GM23338 (cell line): ENCODE measurements at regions not wholly inside any gene's neighbourhood (a gene's known extent, or its start where the extent isn't known, plus 50 kb on each side); places are given as distances from the start of the nearest gene placed in this dataset.
A peak's percentile ranks its signal among the peaks of the same experiment; 100 is the strongest.

Experiments used
- ATAC-seq: fragments of 200-7000 bp; cut with Tn5 transposase; 3 replicates; pipeline ENCODE4 v1.9.1; 2020
- DNase-seq: peaks from one replicate; pipeline ENCODE4 v3.0.0-alpha.2; 2015; ENCODE audit warnings: low spot score
- H2AFZ ChIP-seq: fragments of 200-600 bp; sonication (generic); 2 replicates; pipeline ENCODE4 v1.8.0; 2016; ENCODE audit warnings: antibody characterized with exemption, mild to moderate bottlenecking, moderate library complexity
- H3F3A ChIP-seq: fragments of 200-600 bp; sonication (generic); replicated peaks from 2 replicates; pipeline ENCODE4 v1.8.0; 2017; ENCODE audit warnings: antibody characterized with exemption, mixed run types, low read depth
- H3K27ac ChIP-seq: fragments of 200-600 bp; sonication (generic); 2 replicates; pipeline ENCODE4 v1.6.1; 2016; ENCODE audit warnings: low read depth
- H3K27me3 ChIP-seq: fragments of 200-600 bp; sonication (generic); 2 replicates; pipeline ENCODE4 v1.8.0; 2016; ENCODE audit warnings: mild to moderate bottlenecking, mixed run types, moderate library complexity; ENCODE audit not compliant: insufficient read depth
- H3K36me3 ChIP-seq: fragments of 200-600 bp; sonication (generic); 2 replicates; pipeline ENCODE4 v1.8.0; 2016; ENCODE audit warnings: mild to moderate bottlenecking; ENCODE audit not compliant: insufficient read depth
- H3K4me1 ChIP-seq: fragments of 200-600 bp; sonication (generic); 2 replicates; pipeline ENCODE4 v1.8.0; 2016; ENCODE audit warnings: mild to moderate bottlenecking, moderate library complexity; ENCODE audit not compliant: insufficient read depth
- H3K4me2 ChIP-seq: fragments of 200-600 bp; sonication (generic); 2 replicates; pipeline ENCODE4 v1.7.1; 2017; ENCODE audit warnings: mixed run types
- H3K4me3 ChIP-seq: fragments of 200-600 bp; sonication (generic); 2 replicates; pipeline ENCODE4 v1.6.1; 2016; ENCODE audit warnings: mixed run types
- H3K79me2 ChIP-seq: fragments of 200-600 bp; sonication (generic); replicated peaks from 2 replicates; pipeline ENCODE4 v1.8.0; 2017; ENCODE audit warnings: mild to moderate bottlenecking; ENCODE audit not compliant: insufficient read depth
- H3K9me2 ChIP-seq: fragments of 200-600 bp; sonication (generic); 2 replicates; pipeline ENCODE4 v1.8.0; 2017; ENCODE audit not compliant: insufficient read depth
- H4K20me1 ChIP-seq: fragments of 200-600 bp; sonication (generic); replicated peaks from 2 replicates; pipeline ENCODE4 v1.8.0; 2017; ENCODE audit warnings: mild to moderate bottlenecking; ENCODE audit not compliant: insufficient read depth
- H3K27ac Mint-ChIP-seq: 2 replicates; pipeline ENCODE4 v1.8.0; 2020; ENCODE audit warnings: inconsistent platforms, mild to moderate bottlenecking, moderate library complexity, mixed read lengths
- H3K27me3 Mint-ChIP-seq: 3 replicates; pipeline ENCODE4 v1.8.0; 2022; ENCODE audit warnings: low read depth, mild to moderate bottlenecking, moderate library complexity, mixed read lengths, inconsistent platforms; ENCODE audit not compliant: insufficient read depth, poor library complexity
- H3K36me3 Mint-ChIP-seq: 3 replicates; pipeline ENCODE4 v1.8.0; 2021; ENCODE audit warnings: low read depth, mild to moderate bottlenecking, inconsistent platforms, moderate library complexity, mixed read lengths
- H3K4me1 Mint-ChIP-seq: 3 replicates; pipeline ENCODE4 v1.8.0; 2020; ENCODE audit warnings: mild to moderate bottlenecking, inconsistent platforms, mixed read lengths
- H3K4me3 Mint-ChIP-seq: 3 replicates; pipeline ENCODE4 v1.8.0; 2021; ENCODE audit warnings: moderate library complexity, mild to moderate bottlenecking, inconsistent platforms, mixed read lengths
- H3K9me3 Mint-ChIP-seq: 3 replicates; pipeline ENCODE4 v1.8.0; 2020; ENCODE audit warnings: moderate library complexity, mild to moderate bottlenecking, inconsistent platforms, mixed read lengths
- CREB1 ChIP-seq: fragments of 250-450 bp; sonication (Bioruptor Pico); IDR thresholded peaks from 2 replicates; pipeline ENCODE4 v1.5.0; 2020; ENCODE audit warnings: low read depth, mild to moderate bottlenecking, moderate library complexity
- CTCF ChIP-seq, 2 experiments: fragments of 200-600 bp in 1 of 2; sonication (generic) in 1 of 2; conservative IDR thresholded peaks; 2 replicates each; pipeline versions ENCODE4 v1.5.1 to v1.6.1; 2016 to 2017; ENCODE audit warnings: antibody characterized with exemption in 2 of 2, low read depth in 2 of 2, mild to moderate bottlenecking in 2 of 2, moderate library complexity in 1 of 2
- ETS1 ChIP-seq: IDR thresholded peaks from 2 replicates; pipeline ENCODE4 v1.6.1; 2016; ENCODE audit warnings: antibody characterized with exemption
- EZH2phosphoT487 ChIP-seq: fragments of 200-600 bp; sonication (generic); IDR thresholded peaks from one replicate; pipeline ENCODE4 v1.8.1; 2018; ENCODE audit warnings: antibody characterized with exemption; ENCODE audit not compliant: unreplicated experiment
- NANOG ChIP-seq: IDR thresholded peaks from 2 replicates; pipeline ENCODE4 v1.6.1; 2016; ENCODE audit warnings: antibody characterized with exemption, borderline replicate concordance
- POLR2AphosphoS5 ChIP-seq: IDR thresholded peaks from 2 replicates; pipeline ENCODE4 v1.6.1; 2016; ENCODE audit warnings: antibody characterized with exemption, low read depth
- STAT1 ChIP-seq: IDR thresholded peaks from one replicate; pipeline ENCODE4 v1.6.1; 2016; ENCODE audit warnings: antibody characterized with exemption; ENCODE audit not compliant: unreplicated experiment
- ZNF114 ChIP-seq: fragments of 250-450 bp; sonication (Bioruptor Pico); IDR thresholded peaks from 2 replicates; pipeline ENCODE4 v1.5.0; 2020; ENCODE audit warnings: mild to moderate bottlenecking, moderate library complexity
- ZNF331 ChIP-seq: fragments of 250-450 bp; sonication (Bioruptor Pico); IDR thresholded peaks from 2 replicates; pipeline ENCODE4 v1.5.0; 2020; ENCODE audit warnings: low read depth, mild to moderate bottlenecking, moderate library complexity
- ZNF462 ChIP-seq: fragments of 250-450 bp; sonication (Bioruptor Pico); IDR thresholded peaks from 2 replicates; pipeline ENCODE4 v1.5.0; 2020; ENCODE audit warnings: mild to moderate bottlenecking, moderate library complexity

- TF ChIP-seq ZNF331 (CRISPR knock-in tag) (no peak), ETS1 (no peak), CREB1 (CRISPR knock-in tag) (no peak), POLR2AphosphoS5 (no peak), NANOG (no peak)
Observed at GRCh38 chr1:235054466-235054865, 74.2 kb downstream of the TOMM20 start (continued).

- no peak for ATAC-seq
- H3K4me1 ChIP-seq: no peaks in the 10 kb centered on the region
- no peaks in the 10 kb centered on the region for H3F3A ChIP-seq
- peaks cover 6% of the 10 kb centered on the region for H3K4me1 Mint-ChIP-seq
- no peak overlapping the region for H3K4me3 ChIP-seq
- peak overlapping the region; percentile 68; the same call in 1 of the 2 replicates for H3K27ac Mint-ChIP-seq
- H3K4me3 Mint-ChIP-seq: no peak overlapping the region
- H3K27me3 Mint-ChIP-seq: no peaks in the 10 kb centered on the region
- DNase-seq: no peak
- no peaks in the 10 kb centered on the region for H3K27me3 ChIP-seq
- no peak overlapping the region for H3K27ac ChIP-seq
- H2AFZ ChIP-seq: no peak overlapping the region
- no peaks in the 10 kb centered on the region for H3K36me3 ChIP-seq
- no peaks in the 10 kb centered on the region for H3K36me3 Mint-ChIP-seq
- no peaks in the 10 kb centered on the region; the same call in 2 of the 3 replicates for H3K9me3 Mint-ChIP-seq
- no peak overlapping the region for H3K4me2 ChIP-seq
- no peaks in the 10 kb centered on the region for H3K79me2 ChIP-seq
- H4K20me1 ChIP-seq: no peaks in the 10 kb centered on the region
- no peaks in the 10 kb centered on the region for H3K9me2 ChIP-seq
- TF ChIP-seq ZNF331 (CRISPR knock-in tag) (no peak), ZNF462 (CRISPR knock-in tag) (no peak), CREB1 (CRISPR knock-in tag) (no peak), NANOG (no peak), ETS1 (no peak), EZH2phosphoT487 (no peak), STAT1 (no peak), ZNF114 (no peak), CTCF (conservative IDR thresholded peaks at IDR 0.05; ENCODE audit: low read depth in 2 of 2) (no peak)
Observed at GRCh38 chr1:235052067-235053008, 76.3 kb downstream of the TOMM20 start.
